ENCODE measurements at regions not wholly inside any gene's neighbourhood (a gene's known extent, or its start where the extent isn't known, plus 50 kb on each side); places are given as distances from the start of the nearest gene placed in this dataset.
"Not testable (repeated sequence)": the region's sequence is repeated elsewhere in the genome, so short reads cannot be mapped to it uniquely, and the experiment has no call there.

DNA sequence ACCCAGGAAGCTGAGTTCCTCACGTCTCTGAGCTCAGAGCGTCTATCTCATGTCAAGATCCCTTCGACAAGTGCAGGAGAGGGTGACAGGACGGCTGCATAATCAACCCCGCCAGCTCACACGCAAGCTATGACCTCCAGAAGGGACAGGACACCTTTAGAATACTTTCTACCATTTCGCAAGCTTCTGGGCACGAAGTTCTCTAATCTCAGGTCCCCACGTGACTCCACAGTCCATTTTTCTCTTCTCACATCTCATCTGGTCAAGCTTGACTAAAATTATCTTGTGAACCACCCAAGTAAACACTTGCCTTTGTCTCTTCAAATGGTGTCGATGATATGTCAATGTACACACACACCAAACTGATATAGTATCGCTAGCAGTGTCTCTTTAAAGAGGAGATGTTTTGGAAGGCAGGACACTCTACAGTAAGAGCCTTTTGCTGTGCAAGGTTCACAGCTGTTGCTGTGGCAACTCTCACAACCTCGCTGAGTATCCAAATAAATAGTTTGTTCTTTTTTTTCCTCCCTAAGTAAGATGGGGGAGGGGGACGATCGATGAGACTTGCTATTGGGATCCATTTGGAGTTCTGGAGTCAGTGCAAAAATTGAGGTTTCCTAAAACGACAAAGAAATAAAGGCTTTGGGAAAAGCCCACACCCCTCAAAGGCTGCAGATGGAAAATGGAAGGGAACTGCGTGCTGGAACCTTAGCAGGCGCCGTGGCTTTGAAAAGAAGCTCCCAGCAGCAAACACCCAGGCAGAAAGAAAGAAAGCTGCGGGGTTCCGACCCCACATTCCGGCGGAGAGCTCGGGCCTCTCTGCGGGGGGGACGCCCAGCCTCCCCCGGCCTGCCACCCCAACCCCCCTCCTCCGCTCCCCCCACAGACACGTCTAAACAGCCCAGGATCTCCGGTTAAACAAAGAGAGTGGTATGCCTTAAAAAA is 215.4 kb upstream of the UBASH3B start:
- DNase-seq, result no peak

DNA sequence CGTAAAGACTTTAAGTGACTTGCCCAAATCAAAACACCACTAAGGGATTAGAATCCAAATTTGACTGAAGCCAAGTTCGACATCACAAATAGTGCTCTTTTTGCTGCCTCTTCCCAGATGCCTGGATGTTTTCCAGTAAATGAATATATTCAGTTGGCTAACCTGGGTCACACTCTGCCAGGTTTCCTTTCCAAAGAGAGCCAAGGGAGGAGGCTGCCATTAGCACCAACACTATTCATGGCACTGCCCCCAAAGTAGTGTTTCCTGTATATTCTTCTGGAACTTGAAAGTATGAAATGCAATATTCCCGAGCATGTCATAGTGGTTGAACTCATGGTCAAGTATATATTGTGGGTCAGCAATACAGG is 219.3 kb upstream of the UBASH3B start:
- no peak for DNase-seq

GRCh38 chr11:122435540-122436187 is 219.9 kb upstream of the UBASH3B start:
- DNase-seq, result no peak

DNA sequence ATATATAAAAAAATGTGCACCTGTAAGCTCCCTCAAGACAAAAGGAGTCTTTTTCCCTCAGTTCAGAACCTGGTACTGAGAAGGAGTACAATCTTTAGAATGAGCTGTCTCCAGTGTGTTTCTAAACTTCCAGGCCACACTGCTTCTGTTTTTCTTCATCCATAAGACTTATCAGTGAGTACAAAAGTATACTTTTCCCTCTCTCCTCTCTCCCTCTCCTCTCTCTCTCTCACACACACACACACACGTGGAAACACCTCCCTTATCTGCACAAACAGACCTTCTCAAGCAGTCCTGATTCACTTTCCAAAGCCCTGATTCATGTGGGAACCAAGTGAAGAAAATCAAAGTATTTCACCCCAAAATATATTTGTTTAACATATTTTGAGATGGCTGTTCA is 220.7 kb upstream of the UBASH3B start:
- DNase-seq, result no peak

DNA sequence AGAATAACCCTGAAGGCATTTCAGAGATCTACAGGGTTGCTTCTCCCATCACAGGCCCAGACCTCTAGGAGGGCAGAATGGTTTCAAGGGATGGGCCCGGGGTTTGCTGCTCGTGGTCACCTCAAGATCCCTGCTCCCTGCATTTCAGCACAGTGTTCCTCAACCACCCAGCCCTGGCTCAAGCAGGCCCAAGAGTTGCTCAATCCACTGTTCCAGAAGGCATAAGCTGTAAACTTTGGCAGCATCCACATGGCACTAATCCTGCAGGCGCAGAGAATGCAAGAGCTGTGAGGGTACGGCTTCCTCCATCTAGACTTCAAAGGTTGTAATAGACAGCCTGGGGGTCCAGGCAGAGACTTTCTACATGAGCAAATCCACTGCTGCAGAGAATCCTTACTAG is 225.0 kb upstream of the UBASH3B start:
- no peak for DNase-seq

GRCh38 chr11:122426073-122426472 is 229.4 kb upstream of the UBASH3B start:
- DNase-seq, result no peak

GRCh38 chr11:122424636-122425035 is 230.9 kb upstream of the UBASH3B start:
- no peak for DNase-seq

DNA sequence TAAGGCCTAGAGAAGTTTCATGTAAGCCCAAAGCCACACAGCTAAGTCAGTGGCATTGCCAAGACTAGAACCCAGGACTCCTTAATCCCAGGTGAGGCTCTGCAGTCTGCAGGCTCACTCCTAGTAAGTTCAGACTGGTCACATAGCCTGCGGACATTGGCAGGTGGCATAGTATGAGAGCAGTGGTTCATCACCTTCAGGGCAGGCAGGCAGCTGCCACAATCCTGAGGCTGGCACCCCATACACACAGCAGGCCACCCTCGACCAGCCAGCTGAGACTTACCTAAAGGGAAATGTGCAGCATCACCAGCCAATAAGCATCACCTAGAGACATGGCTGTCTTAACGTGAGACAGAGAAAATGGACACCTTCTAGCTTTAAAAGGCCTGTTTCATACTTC is 231.6 kb upstream of the UBASH3B start:
- DNase-seq, result no peak

DNA sequence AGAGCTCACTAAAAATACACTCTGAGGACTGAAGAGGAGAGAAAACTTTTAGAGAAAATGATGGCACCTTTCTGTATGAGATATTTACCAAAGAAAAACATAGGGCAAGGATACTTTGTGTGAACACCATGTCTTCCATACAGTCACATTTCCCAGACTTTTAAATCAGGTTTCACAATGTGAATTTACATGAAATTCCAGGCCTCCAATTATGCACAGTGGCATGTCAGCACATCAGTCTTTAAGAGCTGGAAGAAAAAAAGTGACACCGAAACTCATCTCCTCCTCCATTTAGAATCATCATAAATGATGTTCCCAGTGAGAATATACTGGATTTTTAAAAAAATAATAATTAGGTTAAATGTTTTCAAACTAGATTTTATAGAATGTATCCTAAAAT is 232.2 kb upstream of the UBASH3B start:
- DNase-seq, result no peak

DNA sequence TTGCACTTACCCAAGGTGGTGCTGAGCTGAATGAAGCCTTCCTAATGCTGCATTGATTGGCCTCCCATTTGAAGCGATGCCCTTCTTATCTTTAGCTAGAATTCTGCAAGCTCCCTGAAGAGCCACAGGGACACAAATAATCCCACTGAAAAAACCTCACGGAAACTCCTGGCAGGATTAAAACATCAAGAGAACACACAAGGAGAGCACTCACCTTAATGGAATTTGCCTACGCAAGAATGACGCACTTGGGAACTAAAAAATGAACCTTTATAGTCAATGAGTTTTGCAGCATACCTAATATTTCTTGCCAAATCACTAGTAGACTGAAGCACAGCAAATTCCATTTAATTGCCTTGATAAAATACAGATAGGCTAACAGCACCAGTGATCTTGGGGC is 232.8 kb upstream of the UBASH3B start:
- DNase-seq, result no peak

- DNase-seq, result no peak
Measured at GRCh38 chr11:122421702-122422101, 233.8 kb upstream of the UBASH3B start.

- no peak for DNase-seq
Measured at GRCh38 chr11:122418032-122418431, 237.5 kb upstream of the UBASH3B start.

DNA sequence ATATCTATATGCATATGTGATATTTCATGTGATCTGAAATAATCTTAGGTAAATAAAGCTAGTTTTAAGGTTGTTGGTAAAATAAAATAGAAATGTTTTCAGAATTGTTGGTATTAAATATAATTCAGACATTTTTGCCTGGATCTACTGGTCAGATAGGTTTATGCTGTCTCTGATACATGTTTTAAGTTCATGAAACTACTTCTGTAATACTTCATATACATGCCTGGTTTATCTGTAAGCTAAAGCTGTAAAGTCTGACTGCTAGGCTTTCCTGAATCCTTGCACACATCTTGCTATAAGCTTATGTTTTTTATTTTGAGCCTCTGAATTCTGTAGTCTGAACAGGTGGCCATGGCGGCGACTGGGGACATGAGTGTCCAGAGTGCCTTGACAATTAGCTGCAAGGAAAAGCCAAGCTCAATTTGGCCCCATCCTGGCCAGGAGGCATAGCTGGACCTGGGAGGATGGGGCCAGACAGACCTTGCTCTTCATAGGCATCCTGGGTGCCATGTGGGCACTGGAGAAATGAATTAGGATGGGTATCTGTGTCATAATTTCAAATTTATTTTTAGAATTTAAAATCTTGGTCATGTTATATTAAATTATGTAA is 241.0 kb upstream of the UBASH3B start:
- no peak for DNase-seq

- DNase-seq, result no peak
Measured at GRCh38 chr11:122413677-122414076, 241.8 kb upstream of the UBASH3B start.

GRCh38 chr11:122412581-122412980 is 242.9 kb upstream of the UBASH3B start:
- DNase-seq, result no peak

- no peak for DNase-seq
Measured at GRCh38 chr11:122406466-122406865, 249.1 kb upstream of the UBASH3B start.

DNA sequence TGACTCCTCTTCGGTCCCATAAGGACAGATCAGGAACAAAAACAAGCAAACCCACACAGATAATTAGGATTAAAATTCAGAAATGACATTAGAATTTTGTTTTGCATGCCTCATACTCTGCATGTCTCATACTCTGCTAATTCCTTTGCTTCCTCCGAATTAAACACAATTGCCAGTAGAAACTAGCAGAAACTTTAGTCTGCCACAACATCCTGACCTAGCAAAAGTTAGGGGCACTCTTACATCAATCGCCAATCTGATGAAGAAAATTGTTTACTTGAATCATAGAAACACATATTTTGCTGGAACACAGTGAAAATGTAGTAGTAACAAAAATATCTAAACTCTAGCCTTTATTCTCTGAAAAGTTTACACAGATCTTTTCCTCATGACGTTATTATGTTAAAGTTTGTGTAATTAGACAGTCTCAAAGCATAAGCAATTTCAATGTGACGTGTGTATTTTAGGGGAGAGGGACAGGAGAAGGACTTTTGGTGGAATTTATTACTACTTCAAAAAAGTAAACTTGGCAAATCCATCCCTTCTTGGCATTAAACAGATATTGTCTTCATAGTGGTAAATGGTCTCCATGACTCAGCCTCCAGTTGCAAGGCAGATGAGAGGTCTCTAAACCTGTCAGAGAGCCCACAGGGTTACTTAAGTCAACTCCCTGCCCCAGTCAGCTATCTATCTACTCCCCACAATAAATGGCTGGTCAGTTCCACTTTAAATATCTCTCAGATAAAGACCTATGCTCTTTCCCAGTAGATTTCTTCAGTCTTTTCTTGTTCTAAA is 249.8 kb upstream of the UBASH3B start:
- DNase-seq, result no peak

- DNase-seq, result no peak
Measured at GRCh38 chr11:122404571-122404970, 251.0 kb upstream of the UBASH3B start.

GRCh38 chr11:122401581-122401980 is 253.9 kb upstream of the UBASH3B start:
- not testable (repeated sequence) for DNase-seq

DNA sequence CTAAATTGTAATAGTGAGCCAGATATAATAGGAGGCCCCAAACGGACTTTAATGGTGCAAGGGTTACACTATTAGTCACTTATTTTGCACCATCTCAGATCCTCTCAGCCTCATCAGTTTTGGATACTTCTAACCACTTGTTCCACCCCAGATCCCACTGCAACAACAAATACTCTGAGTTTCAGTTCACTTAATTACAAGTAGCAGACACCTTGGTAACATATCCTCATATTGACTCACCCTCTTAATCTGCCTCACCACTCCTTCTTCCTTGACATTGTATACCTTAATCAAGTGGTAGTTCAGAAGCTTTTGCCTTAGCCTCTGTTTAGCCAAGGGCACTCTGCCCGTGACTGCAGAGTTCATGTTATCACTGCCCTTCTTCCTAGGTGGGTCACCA is 256.1 kb upstream of the UBASH3B start:
- DNase-seq, result no peak

GRCh38 chr11:122398851-122399250 is 256.7 kb upstream of the UBASH3B start:
- no peak for DNase-seq

- DNase-seq, result no peak
Measured at GRCh38 chr11:122398167-122398566, 257.4 kb upstream of the UBASH3B start.

DNA sequence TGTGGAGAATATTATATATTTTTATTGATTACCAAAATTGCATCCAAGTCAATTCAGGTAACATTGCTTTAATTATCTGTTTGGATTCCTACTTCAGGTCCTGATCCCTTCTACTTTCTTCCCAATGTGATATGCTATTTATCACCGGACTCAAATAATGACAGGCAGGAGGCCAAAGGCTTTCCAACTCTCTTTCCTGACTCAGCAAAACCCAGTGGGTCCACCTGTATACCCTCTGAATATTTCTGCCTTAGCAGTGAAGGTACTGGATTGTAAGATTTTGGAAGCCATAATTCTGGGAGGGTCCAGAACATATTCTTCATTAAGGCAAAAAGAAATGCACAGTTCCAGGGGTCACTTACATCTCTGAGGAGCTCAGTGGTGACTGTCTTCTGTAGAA is 260.2 kb upstream of the UBASH3B start:
- DNase-seq, result no peak
